ENCODE measurements at regions not wholly inside any gene's neighbourhood (a gene's known extent, or its start where the extent isn't known, plus 50 kb on each side); places are given as distances from the start of the nearest gene placed in this dataset.

DNA sequence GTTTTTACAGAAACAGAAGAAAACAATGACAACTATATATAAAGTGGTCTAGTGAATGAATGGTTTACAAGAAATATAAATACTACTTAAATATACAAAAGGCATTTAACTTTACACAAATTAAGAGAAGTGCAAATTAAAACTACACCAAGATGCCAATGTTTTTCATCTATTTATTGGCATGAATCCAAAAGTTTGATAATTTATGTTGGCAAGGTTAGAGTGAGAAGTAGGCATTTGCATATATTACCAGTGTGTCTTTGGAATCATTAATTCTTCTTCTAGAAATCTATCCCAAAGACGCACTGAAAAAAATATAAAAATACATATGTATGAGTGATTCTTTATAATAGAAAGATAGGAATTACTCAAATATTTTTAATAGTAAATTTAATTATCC lies 457.4 kb downstream of the MDFIC start:
- TF ChIP-seq, protein P1, sequence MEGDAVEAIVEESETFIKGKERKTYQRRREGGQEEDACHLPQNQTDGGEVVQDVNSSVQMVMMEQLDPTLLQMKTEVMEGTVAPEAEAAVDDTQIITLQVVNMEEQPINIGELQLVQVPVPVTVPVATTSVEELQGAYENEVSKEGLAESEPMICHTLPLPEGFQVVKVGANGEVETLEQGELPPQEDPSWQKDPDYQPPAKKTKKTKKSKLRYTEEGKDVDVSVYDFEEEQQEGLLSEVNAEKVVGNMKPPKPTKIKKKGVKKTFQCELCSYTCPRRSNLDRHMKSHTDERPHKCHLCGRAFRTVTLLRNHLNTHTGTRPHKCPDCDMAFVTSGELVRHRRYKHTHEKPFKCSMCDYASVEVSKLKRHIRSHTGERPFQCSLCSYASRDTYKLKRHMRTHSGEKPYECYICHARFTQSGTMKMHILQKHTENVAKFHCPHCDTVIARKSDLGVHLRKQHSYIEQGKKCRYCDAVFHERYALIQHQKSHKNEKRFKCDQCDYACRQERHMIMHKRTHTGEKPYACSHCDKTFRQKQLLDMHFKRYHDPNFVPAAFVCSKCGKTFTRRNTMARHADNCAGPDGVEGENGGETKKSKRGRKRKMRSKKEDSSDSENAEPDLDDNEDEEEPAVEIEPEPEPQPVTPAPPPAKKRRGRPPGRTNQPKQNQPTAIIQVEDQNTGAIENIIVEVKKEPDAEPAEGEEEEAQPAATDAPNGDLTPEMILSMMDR (IDR thresholded peaks at IDR 0.05) = no peak
- TF ChIP-seq POLR2A (IDR thresholded peaks at IDR 0.05) = no peak
- TF ChIP-seq POLR2AphosphoS5 (IDR thresholded peaks at IDR 0.05) = no peak

Measured in suprapubic skin (tissue), 4 donors.